ENCODE measurements at regions not wholly inside any gene's neighbourhood (a gene's known extent, or its start where the extent isn't known, plus 50 kb on each side); places are given as distances from the start of the nearest gene placed in this dataset.

GRCh38 chr2:239606741-239607516 is 206.1 kb upstream of the HDAC4 start:
- TF ChIP-seq ARNTL (CRISPR knock-in tag; IDR thresholded peaks at IDR 0.05; ENCODE audit: borderline replicate concordance, low read depth) (no peak), CREB5 (CRISPR knock-in tag; IDR thresholded peaks at IDR 0.05; ENCODE audit: low read depth) (no peak), POU6F1 (CRISPR knock-in tag; IDR thresholded peaks at IDR 0.05; ENCODE audit: borderline replicate concordance, low read depth) (no peak)
- no peak for ATAC-seq

GRCh38 chr2:239605976-239606375 is 205.2 kb upstream of the HDAC4 start:
- TF ChIP-seq SNAI2 (CRISPR knock-in tag; IDR thresholded peaks at IDR 0.05) (no peak), CREB5 (CRISPR knock-in tag; IDR thresholded peaks at IDR 0.05; ENCODE audit: low read depth) (no peak), ZC3H10 (CRISPR knock-in tag; IDR thresholded peaks at IDR 0.05) (no peak), BACH2 (CRISPR knock-in tag; IDR thresholded peaks at IDR 0.05; ENCODE audit: borderline replicate concordance) (no peak), POU6F1 (CRISPR knock-in tag; IDR thresholded peaks at IDR 0.05; ENCODE audit: borderline replicate concordance, low read depth) (no peak)

DNA sequence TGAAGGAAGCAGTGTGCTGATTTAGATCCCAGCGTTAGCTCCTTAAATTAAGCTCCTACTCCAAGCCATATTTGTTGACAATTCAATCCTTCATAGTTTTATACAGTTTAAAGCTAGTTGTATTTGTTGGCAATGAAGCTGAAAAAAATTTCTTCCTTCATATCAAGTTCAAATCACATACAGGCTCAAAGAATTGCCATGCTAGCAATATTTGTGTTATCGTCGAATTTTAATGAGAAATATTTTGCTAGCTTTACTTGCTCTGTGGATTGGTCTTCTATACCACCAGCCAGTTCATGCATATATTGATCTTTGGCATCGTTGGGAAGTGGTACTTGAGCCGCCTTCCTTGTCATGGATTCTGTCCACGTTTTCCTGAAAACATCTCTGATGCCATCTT is 204.6 kb upstream of the HDAC4 start:
- TF ChIP-seq ZFP30 (CRISPR knock-in tag; IDR thresholded peaks at IDR 0.05) (no peak), ZNF8 (CRISPR knock-in tag; IDR thresholded peaks at IDR 0.05) (no peak), ESRRG (CRISPR knock-in tag; IDR thresholded peaks at IDR 0.05) (no peak), ISL1 (CRISPR knock-in tag; IDR thresholded peaks at IDR 0.05) (no peak), POU6F1 (CRISPR knock-in tag; IDR thresholded peaks at IDR 0.05; ENCODE audit: borderline replicate concordance, low read depth) (no peak)
- no peak for ATAC-seq

More at GRCh38 chr2:239605976-239606375, 205.2 kb upstream of the HDAC4 start:
- no peak for ATAC-seq

DNA sequence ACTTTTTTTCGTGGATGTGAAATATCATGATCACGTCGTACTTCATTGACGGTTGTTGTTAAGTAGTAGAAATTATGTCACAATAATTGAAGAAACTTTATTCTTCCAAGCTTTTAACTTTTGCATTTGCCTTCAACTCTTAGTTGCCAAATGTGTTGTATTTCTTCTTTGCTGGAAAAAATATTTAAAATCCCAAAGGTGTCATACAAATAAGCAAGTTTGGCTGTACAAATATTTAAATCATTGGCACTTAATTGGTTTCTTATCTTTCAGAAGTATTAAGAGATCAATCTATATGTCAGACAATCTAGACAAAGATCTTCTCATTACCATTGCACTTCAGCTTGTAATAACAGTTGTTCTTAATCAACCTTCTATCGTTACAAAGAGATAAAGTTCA is 204.0 kb upstream of the HDAC4 start:
- ATAC-seq, result no peak
- TF ChIP-seq ESRRG (CRISPR knock-in tag; IDR thresholded peaks at IDR 0.05) (no peak), TSHZ2 (CRISPR knock-in tag; IDR thresholded peaks at IDR 0.05) (no peak), ARNTL (CRISPR knock-in tag; IDR thresholded peaks at IDR 0.05; ENCODE audit: borderline replicate concordance, low read depth) (no peak), SNAI2 (CRISPR knock-in tag; IDR thresholded peaks at IDR 0.05) (no peak), ISL1 (CRISPR knock-in tag; IDR thresholded peaks at IDR 0.05) (no peak), BACH2 (CRISPR knock-in tag; IDR thresholded peaks at IDR 0.05; ENCODE audit: borderline replicate concordance) (no peak), CSDC2 (CRISPR knock-in tag; IDR thresholded peaks at IDR 0.05) (no peak), TCF4 (CRISPR knock-in tag; IDR thresholded peaks at IDR 0.05; ENCODE audit: borderline replicate concordance) (no peak), TOX (CRISPR knock-in tag; IDR thresholded peaks at IDR 0.05; ENCODE audit: borderline replicate concordance) (no peak), POU6F1 (CRISPR knock-in tag; IDR thresholded peaks at IDR 0.05; ENCODE audit: borderline replicate concordance, low read depth) (no peak), PATZ1 (CRISPR knock-in tag; IDR thresholded peaks at IDR 0.05; ENCODE audit: borderline replicate concordance) (no peak), CSRNP3 (CRISPR knock-in tag; IDR thresholded peaks at IDR 0.05) (no peak), OSR1 (CRISPR knock-in tag; IDR thresholded peaks at IDR 0.05) (no peak)
